Adrenal gland (tissue), 5 donors: ENCODE measurements at regions not wholly inside any gene's neighbourhood (a gene's known extent, or its start where the extent isn't known, plus 50 kb on each side); places are given as distances from the start of the nearest gene placed in this dataset.

Source experiments
- CTCF ChIP-seq, 6 experiments: fragments of 450-650 bp in 4 of 6; fragments of 200-600 bp in 2 of 6; sonication (generic) in 1 of 6; IDR thresholded peaks; 1 replicate in 5 of 6; 2 replicates in 1 of 6; pipeline versions ENCODE4 v1.5.1 to v1.8.0; 2016 to 2021; ENCODE audit warnings: antibody characterized with exemption in 6 of 6, mild to moderate bottlenecking in 2 of 6, moderate library complexity in 1 of 6
- POLR2A ChIP-seq, 2 donors: fragments of 450-650 bp; IDR thresholded peaks; one replicate each; pipeline ENCODE4 v1.6.1; 2017; ENCODE audit warnings: antibody characterized with exemption in 2 of 2, mild to moderate bottlenecking in 2 of 2, moderate library complexity in 1 of 2
- donor health status: DM: no; HTN: no; CAD: no.

GRCh38 chr5:88474574-88474973 is 205.9 kb upstream of the TMEM161B start:
- TF ChIP-seq POLR2A (IDR thresholded peaks at IDR 0.05) (no peak), CTCF (IDR thresholded peaks at IDR 0.05) (no peak)
